H1 (cell line): ENCODE measurements at regions not wholly inside any gene's neighbourhood (a gene's known extent, or its start where the extent isn't known, plus 50 kb on each side); places are given as distances from the start of the nearest gene placed in this dataset.
"Not testable (repeated sequence)": the region's sequence is repeated elsewhere in the genome, so short reads cannot be mapped to it uniquely, and the experiment has no call there.

Source experiments
- BCL11A ChIP-seq, 2 experiments: IDR thresholded peaks; one replicate each; pipeline ENCODE4 v1.6.1; 2011; ENCODE audit warnings: low read depth in 2 of 2, low read length in 2 of 2, mild to moderate bottlenecking in 2 of 2
- CEBPB ChIP-seq: IDR thresholded peaks from 2 replicates; pipeline ENCODE4 v1.6.1; 2012; ENCODE audit warnings: low read depth, low read length
- CHD2 ChIP-seq: IDR thresholded peaks from 2 replicates; pipeline ENCODE4 v1.6.1; 2012; ENCODE audit warnings: low read length, improper control_type of control experiment
- CTCF ChIP-seq, 3 experiments: IDR thresholded peaks; 1 replicate in 2 of 3; 2 replicates in 1 of 3; pipeline versions ENCODE4 v1.5.1 to v1.6.1; 2011; ENCODE audit warnings: low read length in 3 of 3, mild to moderate bottlenecking in 3 of 3, inconsistent platforms in 2 of 3, low read depth in 1 of 3, moderate library complexity in 1 of 3; ENCODE audit not compliant: insufficient read depth in 1 of 3; ENCODE audit errors: control extremely low read depth in 1 of 3
- MAX ChIP-seq: IDR thresholded peaks from 2 replicates; pipeline ENCODE4 v1.6.1; 2012; ENCODE audit warnings: inconsistent platforms
- PHF8 ChIP-seq: fragments of 200-600 bp; sonication (generic); conservative IDR thresholded peaks from 2 replicates; pipeline ENCODE4 v1.7.1; 2012; ENCODE audit warnings: low read depth, mild to moderate bottlenecking, inconsistent platforms, low read length, moderate library complexity
- POLR2A ChIP-seq, 2 experiments: IDR thresholded peaks; 1 replicate in 1 of 2; 2 replicates in 1 of 2; pipeline ENCODE4 v1.6.1; 2011; ENCODE audit warnings: low read depth in 2 of 2, low read length in 2 of 2, mild to moderate bottlenecking in 2 of 2; ENCODE audit errors: control extremely low read depth in 1 of 2
- RAD21 ChIP-seq, 2 experiments: IDR thresholded peaks in 1 of 2; conservative IDR thresholded peaks in 1 of 2; 2 replicates each; pipeline ENCODE4 v1.6.1; 2011; ENCODE audit warnings: low read depth in 2 of 2, low read length in 2 of 2, improper control_type of control experiment in 1 of 2, inconsistent platforms in 1 of 2, mild to moderate bottlenecking in 1 of 2, moderate library complexity in 1 of 2
- SUZ12 ChIP-seq: fragments of 200-600 bp; sonication (generic); IDR thresholded peaks from 2 replicates; pipeline ENCODE4 v1.6.1; 2012; ENCODE audit warnings: mild to moderate bottlenecking, inconsistent platforms, low read length, moderate library complexity, mixed read lengths
- TBP ChIP-seq: IDR thresholded peaks from 2 replicates; pipeline ENCODE4 v1.6.1; 2011; ENCODE audit warnings: low read depth, low read length, improper control_type of control experiment
- ZNF274 ChIP-seq: IDR thresholded peaks from 2 replicates; pipeline ENCODE4 v1.7.0; 2012; ENCODE audit warnings: low read length, borderline replicate concordance; ENCODE audit errors: extremely low read depth

DNA sequence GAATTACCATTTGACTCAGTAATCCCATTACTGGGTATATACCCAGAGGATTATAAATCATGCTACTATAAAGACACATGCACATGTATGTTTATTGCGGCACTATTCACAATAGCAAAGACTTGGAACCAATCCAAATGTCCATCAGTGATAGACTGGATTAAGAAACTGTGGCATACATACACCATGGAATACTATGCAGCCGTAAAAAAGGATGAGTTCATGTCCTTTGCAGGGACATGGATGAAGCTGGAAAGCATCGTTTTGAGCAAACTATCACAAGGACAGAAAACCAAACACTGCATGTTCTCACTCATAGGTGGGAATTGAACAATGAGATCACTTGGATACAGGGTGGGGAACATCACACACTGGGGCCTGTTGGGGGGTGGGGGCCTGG, 97.5 kb downstream of the C4BPA start:
- not testable (repeated sequence) for TF ChIP-seq CHD2; MAX; BCL11A (IDR thresholded peaks at IDR 0.05; ENCODE audit: low read depth in 2 of 2, low read length in 2 of 2); CTCF (IDR thresholded peaks at IDR 0.05; ENCODE audit: control extremely low read depth in 1 of 3, insufficient read depth in 1 of 3, low read depth in 1 of 3, low read length in 3 of 3); SUZ12; RAD21 (IDR thresholded peaks at IDR 0.05 in 1 of 2, conservative IDR thresholded peaks at IDR 0.05 in 1 of 2; ENCODE audit: low read depth in 2 of 2, low read length in 2 of 2); CEBPB; PHF8; ZNF274; POLR2A (IDR thresholded peaks at IDR 0.05; ENCODE audit: control extremely low read depth in 1 of 2, low read depth in 2 of 2, low read length in 2 of 2); TBP
